HFF-Myc (cell line): ENCODE measurements at regions not wholly inside any gene's neighbourhood (a gene's known extent, or its start where the extent isn't known, plus 50 kb on each side); places are given as distances from the start of the nearest gene placed in this dataset.

Experiments
- DNase-seq: peaks from one replicate; pipeline ENCODE4 v3.0.0-alpha.2; 2011; ENCODE audit warnings: low read depth; ENCODE audit errors: extremely low read depth
- H3K4me3 ChIP-seq: replicated peaks from 2 replicates; pipeline ENCODE4 v1.5.1; 2011; ENCODE audit warnings: low read depth, mild to moderate bottlenecking, control low read depth, low read length
- CTCF ChIP-seq: IDR thresholded peaks from 2 replicates; pipeline ENCODE4 v1.5.1; 2012; ENCODE audit warnings: mild to moderate bottlenecking, low read depth, low read length, control low read depth; ENCODE audit errors: missing control alignments

- no peak overlapping the region for H3K4me3 ChIP-seq
- no peak for DNase-seq
- TF ChIP-seq CTCF: no peak
Measured at GRCh38 chr6:165973473-165973872, 194.2 kb downstream of the TBXT start.

- no peak overlapping the region for H3K4me3 ChIP-seq
- no peak for DNase-seq
- no peak for TF ChIP-seq CTCF
Measured at GRCh38 chr6:165972139-165972802, 195.4 kb downstream of the TBXT start.

- no peak for TF ChIP-seq CTCF
- no peak overlapping the region for H3K4me3 ChIP-seq
- DNase-seq: no peak
Measured at GRCh38 chr6:165971202-165971601, 196.4 kb downstream of the TBXT start.

GRCh38 chr6:165970001-165970400 lies 197.7 kb downstream of the TBXT start:
- DNase-seq: no peak
- no peak overlapping the region for H3K4me3 ChIP-seq
- no peak for TF ChIP-seq CTCF

- TF ChIP-seq CTCF: no peak
- DNase-seq: no peak
- no peak overlapping the region for H3K4me3 ChIP-seq
Measured at GRCh38 chr6:165969184-165969583, 198.5 kb downstream of the TBXT start.

GRCh38 chr6:165968408-165968807 lies 199.2 kb downstream of the TBXT start:
- TF ChIP-seq CTCF: no peak
- no peak for DNase-seq

More at GRCh38 chr6:165968408-165968807, 199.2 kb downstream of the TBXT start:
- H3K4me3 ChIP-seq: no peak overlapping the region
